Keratinocyte (primary cell): ENCODE measurements at regions not wholly inside any gene's neighbourhood (a gene's known extent, or its start where the extent isn't known, plus 50 kb on each side); places are given as distances from the start of the nearest gene placed in this dataset.
"Not testable (repeated sequence)": the region's sequence is repeated elsewhere in the genome, so short reads cannot be mapped to it uniquely, and the experiment has no call there.

Source experiments
- DNase-seq: peaks from one replicate; pipeline ENCODE4 v3.0.0-alpha.2; 2011; ENCODE audit warnings: low read depth, missing footprints, low spot score
- FAIRE-seq: peaks from 2 replicates; lab custom pipeline; 2011; peaks lifted over from hg19 to GRCh38; lab: Jason Lieb, UNC
- H2AFZ ChIP-seq: 2 replicates; pipeline ENCODE4 v1.6.0; 2012; ENCODE audit warnings: low read length, control low read depth, inconsistent platforms; ENCODE audit not compliant: control insufficient read depth
- H3K27ac ChIP-seq: 2 replicates; pipeline ENCODE4 v1.5.1; 2011; ENCODE audit warnings: low read length; ENCODE audit not compliant: control insufficient read depth, insufficient read depth
- H3K27me3 ChIP-seq: 3 replicates; pipeline ENCODE4 v1.6.0; 2011; ENCODE audit warnings: low read length; ENCODE audit not compliant: control insufficient read depth, insufficient read depth; ENCODE audit errors: extremely low read depth
- H3K36me3 ChIP-seq, 2 experiments: 2 replicates in 1 of 2; 3 replicates in 1 of 2; pipeline ENCODE4 v1.5.1; 2011; ENCODE audit warnings: low read length in 2 of 2, mild to moderate bottlenecking in 1 of 2; ENCODE audit not compliant: control insufficient read depth in 2 of 2, insufficient read depth in 2 of 2; ENCODE audit errors: extremely low read depth in 1 of 2
- H3K4me1 ChIP-seq: 3 replicates; pipeline ENCODE4 v1.5.1; 2011; ENCODE audit warnings: low read length; ENCODE audit not compliant: control insufficient read depth, insufficient read depth; ENCODE audit errors: extremely low read depth
- H3K4me2 ChIP-seq: 3 replicates; pipeline ENCODE4 v1.6.0; 2011; ENCODE audit warnings: low read depth, low read length; ENCODE audit not compliant: control insufficient read depth, insufficient read depth; ENCODE audit errors: extremely low read depth
- H3K4me3 ChIP-seq, 3 experiments: fragments of 200-600 bp in 1 of 3; sonication (generic) in 1 of 3; 2 replicates in 2 of 3; 3 replicates in 1 of 3; pipeline ENCODE4 v1.5.1; 2011 to 2016; ENCODE audit warnings: low read length in 3 of 3, mild to moderate bottlenecking in 3 of 3, control low read depth in 2 of 3, inconsistent platforms in 1 of 3, low read depth in 1 of 3, mixed read lengths in 1 of 3, mixed run types in 1 of 3, moderate library complexity in 1 of 3; ENCODE audit not compliant: control insufficient read depth in 2 of 3, insufficient read depth in 2 of 3; ENCODE audit errors: extremely low read depth in 1 of 3
- H3K79me2 ChIP-seq: 2 replicates; pipeline ENCODE4 v1.6.0; 2012; ENCODE audit warnings: low read length; ENCODE audit not compliant: control insufficient read depth, insufficient read depth
- H3K9ac ChIP-seq: 3 replicates; pipeline ENCODE4 v1.6.0; 2011; ENCODE audit warnings: low read length; ENCODE audit not compliant: control insufficient read depth, insufficient read depth; ENCODE audit errors: extremely low read depth
- H3K9me1 ChIP-seq: 3 replicates; pipeline ENCODE4 v1.6.0; 2011; ENCODE audit warnings: low read length; ENCODE audit not compliant: control insufficient read depth, insufficient read depth; ENCODE audit errors: extremely low read depth
- H3K9me3 ChIP-seq: 2 replicates; pipeline ENCODE4 v1.5.1; 2012; ENCODE audit warnings: low read depth, low read length; ENCODE audit not compliant: control insufficient read depth
- H4K20me1 ChIP-seq: 3 replicates; pipeline ENCODE4 v1.6.0; 2011; ENCODE audit warnings: low read length; ENCODE audit not compliant: control insufficient read depth, insufficient read depth; ENCODE audit errors: extremely low read depth
- CTCF ChIP-seq, 3 experiments: IDR thresholded peaks in 1 of 3; conservative IDR thresholded peaks in 1 of 3; optimal IDR thresholded peaks in 1 of 3; 2 replicates in 2 of 3; 3 replicates in 1 of 3; pipeline versions ENCODE3 to v1.5.1; 2011; ENCODE audit warnings: low read length in 3 of 3, mild to moderate bottlenecking in 3 of 3, moderate library complexity in 2 of 3, control low read depth in 1 of 3, inconsistent platforms in 1 of 3; ENCODE audit not compliant: insufficient read depth in 2 of 3; ENCODE audit errors: extremely low read depth in 1 of 3
- EZH2 ChIP-seq: IDR thresholded peaks from one replicate; pipeline ENCODE4 v1.6.1; 2012; ENCODE audit warnings: inconsistent platforms, mild to moderate bottlenecking, low read length, moderate library complexity
- dilution Hi-C: fragments of 300-500 bp; cut with MboI; formaldehyde crosslinking; loops from one replicate; pipeline ENCODE4 v1.7.0; 2020; ENCODE audit warnings: low sequenced_read_pairs; ENCODE audit not compliant: extremely low pct_ligation_motif_present

DNA sequence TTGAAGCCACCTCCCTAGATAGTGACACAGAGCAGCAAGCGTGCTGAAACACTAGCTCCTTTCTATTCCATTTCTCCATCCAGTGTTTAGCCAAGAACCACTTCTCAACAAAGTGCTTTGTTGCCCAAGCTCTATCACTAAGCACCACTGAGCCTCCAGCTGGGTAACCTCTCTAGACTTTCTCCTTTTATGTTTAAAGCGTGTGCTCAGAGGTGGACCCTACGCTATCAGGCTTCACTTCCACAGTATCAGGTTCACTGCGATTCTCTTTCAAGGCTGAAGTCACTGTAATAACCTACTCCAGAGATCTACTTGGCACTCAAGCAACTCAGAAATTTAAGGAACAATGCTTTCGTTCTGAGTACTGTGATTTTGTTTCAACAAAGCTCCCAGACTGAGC lies 197.9 kb downstream of the LNPK start:
- Histone ChIP-seq H3K79me2 (no peaks in the 10 kb centered on the region), H3K27me3 (peaks cover 2% of the 10 kb centered on the region), H3K4me2 (no peak overlapping the region), H3K4me3 (no peak overlapping the region), H3K4me1 (no peaks in the 10 kb centered on the region), H3K36me3 (no peaks in the 10 kb centered on the region), H4K20me1 (no peaks in the 10 kb centered on the region), H3K27ac (no peak overlapping the region), H2AFZ (no peak overlapping the region), H3K9ac (no peak overlapping the region), H3K9me1 (peaks cover 2% of the 10 kb centered on the region), H3K9me3 (no peaks in the 10 kb centered on the region)
- TF ChIP-seq CTCF (optimal IDR thresholded peaks at IDR 0.05 in 1 of 3, IDR thresholded peaks at IDR 0.05 in 1 of 3, conservative IDR thresholded peaks at IDR 0.05 in 1 of 3; ENCODE audit: extremely low read depth in 1 of 3, insufficient read depth in 2 of 3, low read length in 3 of 3) (no peak), EZH2 (no peak)
- no peak for FAIRE-seq
- dilution Hi-C loops = no loop called here
- DNase-seq = no peak

GRCh38 chr2:175796422-175796821 lies 205.6 kb downstream of the LNPK start:
- not testable (repeated sequence) for H3K9me3 ChIP-seq

DNA sequence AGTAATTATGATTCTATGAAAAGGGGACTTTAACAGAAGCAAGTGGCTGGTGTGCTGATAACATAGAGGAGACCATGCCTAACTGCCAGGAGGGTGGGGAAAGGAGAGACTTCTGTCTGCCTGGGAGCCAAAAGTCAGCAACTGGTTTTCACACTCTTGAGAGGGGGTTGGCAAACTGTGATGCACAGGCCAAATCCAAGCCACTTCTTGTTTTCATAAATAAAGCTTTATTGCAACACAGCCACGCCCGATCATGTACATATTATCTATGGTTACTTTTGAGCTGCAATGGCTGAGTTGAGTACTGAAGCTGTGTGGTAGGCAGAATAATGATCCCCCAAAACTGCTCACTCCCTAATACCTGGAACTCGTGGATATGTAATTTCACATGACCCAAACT lies 208.4 kb downstream of the LNPK start:
- H3K36me3 ChIP-seq = no peaks in the 10 kb centered on the region
- no peaks in the 10 kb centered on the region for H3K4me1 ChIP-seq
- no peaks in the 10 kb centered on the region for H3K27me3 ChIP-seq
- peaks cover 4% of the 10 kb centered on the region for H3K9me3 ChIP-seq
- TF ChIP-seq EZH2 (no peak), CTCF (optimal IDR thresholded peaks at IDR 0.05 in 1 of 3, IDR thresholded peaks at IDR 0.05 in 1 of 3, conservative IDR thresholded peaks at IDR 0.05 in 1 of 3; ENCODE audit: extremely low read depth in 1 of 3, insufficient read depth in 2 of 3, low read length in 3 of 3) (no peak)
- no peak overlapping the region for H2AFZ ChIP-seq
- H3K4me2 ChIP-seq = no peak overlapping the region
- H3K9me1 ChIP-seq = no peaks in the 10 kb centered on the region
- FAIRE-seq (no peak), DNase-seq (no peak)
- no peak overlapping the region for H3K9ac ChIP-seq
- no peak overlapping the region for H3K4me3 ChIP-seq
- no peak overlapping the region for H3K27ac ChIP-seq
- H4K20me1 ChIP-seq = no peaks in the 10 kb centered on the region
- H3K79me2 ChIP-seq = no peaks in the 10 kb centered on the region
- dilution Hi-C loops = no loop called here

More at GRCh38 chr2:175796422-175796821, 205.6 kb downstream of the LNPK start:
- H2AFZ ChIP-seq, H3K27me3 ChIP-seq, H3K27ac ChIP-seq, H3K4me2 ChIP-seq, H3K9me1 ChIP-seq, H3K4me3 ChIP-seq, H3K79me2 ChIP-seq, H4K20me1 ChIP-seq, H3K4me1 ChIP-seq, dilution Hi-C loops, H3K36me3 ChIP-seq, H3K9ac ChIP-seq, FAIRE-seq, DNase-seq: not testable (repeated sequence)
